Mesendoderm (in vitro differentiated cells): ENCODE measurements at regions not wholly inside any gene's neighbourhood (a gene's known extent, or its start where the extent isn't known, plus 50 kb on each side); places are given as distances from the start of the nearest gene placed in this dataset.
A peak's percentile ranks its signal among the peaks of the same experiment; 100 is the strongest.

Experiments used
- DNase-seq: peaks from one replicate; pipeline ENCODE4 v3.0.0; 2013
- H2AK5ac ChIP-seq: 2 replicates; pipeline ENCODE4 v1.6.1; 2013; ENCODE audit warnings: low read length, inconsistent platforms
- H2BK120ac ChIP-seq: 2 replicates; pipeline ENCODE4 v1.6.1; 2013; ENCODE audit warnings: low read depth, mild to moderate bottlenecking, low read length, moderate library complexity, mixed read lengths
- H2BK15ac ChIP-seq: replicated peaks from 2 replicates; pipeline ENCODE4 v1.6.1; 2013; ENCODE audit warnings: low read depth, mild to moderate bottlenecking, moderate library complexity
- H2BK5ac ChIP-seq: 2 replicates; pipeline ENCODE4 v1.6.1; 2013; ENCODE audit warnings: low read length, inconsistent platforms
- H3K18ac ChIP-seq: 2 replicates; pipeline ENCODE4 v1.6.1; 2013; ENCODE audit warnings: mild to moderate bottlenecking, low read length, mixed read lengths
- H3K23ac ChIP-seq: one replicate; pipeline ENCODE4 v1.6.1; 2013; ENCODE audit warnings: low read length
- H3K27ac ChIP-seq: 2 replicates; pipeline ENCODE4 v1.5.1; 2013; ENCODE audit warnings: low read depth, mild to moderate bottlenecking, inconsistent platforms, low read length, moderate library complexity
- H3K27me3 ChIP-seq: 2 replicates; pipeline ENCODE4 v1.6.1; 2013; ENCODE audit warnings: low read length, control low read depth, mild to moderate bottlenecking, inconsistent platforms; ENCODE audit not compliant: insufficient read depth, poor library complexity
- H3K36me3 ChIP-seq: 2 replicates; pipeline ENCODE4 v1.6.1; 2013; ENCODE audit warnings: low read length, inconsistent platforms; ENCODE audit not compliant: control insufficient read depth, insufficient read depth
- H3K4ac ChIP-seq: one replicate; pipeline ENCODE4 v1.6.1; 2013; ENCODE audit warnings: low read depth, mild to moderate bottlenecking, low read length, moderate library complexity
- H3K4me1 ChIP-seq: 2 replicates; pipeline ENCODE4 v1.6.1; 2013; ENCODE audit warnings: low read depth, low read length, inconsistent platforms; ENCODE audit not compliant: control insufficient read depth
- H3K4me2 ChIP-seq: 2 replicates; pipeline ENCODE4 v1.6.1; 2013; ENCODE audit warnings: low read length
- H3K4me3 ChIP-seq: 2 replicates; pipeline ENCODE4 v1.5.1; 2013; ENCODE audit warnings: mild to moderate bottlenecking, low read length
- H3K56ac ChIP-seq: one replicate; pipeline ENCODE4 v1.6.1; 2013; ENCODE audit warnings: low read length
- H3K79me1 ChIP-seq: 2 replicates; pipeline ENCODE4 v1.6.1; 2013; ENCODE audit warnings: low read length, inconsistent platforms
- H3K79me2 ChIP-seq: 2 replicates; pipeline ENCODE4 v1.6.1; 2013; ENCODE audit warnings: mild to moderate bottlenecking, low read length; ENCODE audit not compliant: control insufficient read depth, insufficient read depth
- H3K9ac ChIP-seq: 2 replicates; pipeline ENCODE4 v1.6.1; 2013; ENCODE audit warnings: low read length, inconsistent platforms
- H4K5ac ChIP-seq: one replicate; pipeline ENCODE4 v1.6.1; 2013; ENCODE audit warnings: low read length
- H4K8ac ChIP-seq: one replicate; pipeline ENCODE4 v1.6.1; 2013; ENCODE audit warnings: low read depth, mild to moderate bottlenecking, control low read depth, low read length, moderate library complexity
- WGBS: extraction: QIAGEN DNeasy Blood & Tissue Kit; methylation state at CpG from one replicate; pipeline ENCODE4 v1.1.7; 2013; ENCODE audit warnings: low lambda C conversion rate, missing lambda C conversion rate; ENCODE audit not compliant: insufficient coverage; ENCODE audit errors: extremely low coverage; 5-methylcytosine and 5-hydroxymethylcytosine counted together

DNA sequence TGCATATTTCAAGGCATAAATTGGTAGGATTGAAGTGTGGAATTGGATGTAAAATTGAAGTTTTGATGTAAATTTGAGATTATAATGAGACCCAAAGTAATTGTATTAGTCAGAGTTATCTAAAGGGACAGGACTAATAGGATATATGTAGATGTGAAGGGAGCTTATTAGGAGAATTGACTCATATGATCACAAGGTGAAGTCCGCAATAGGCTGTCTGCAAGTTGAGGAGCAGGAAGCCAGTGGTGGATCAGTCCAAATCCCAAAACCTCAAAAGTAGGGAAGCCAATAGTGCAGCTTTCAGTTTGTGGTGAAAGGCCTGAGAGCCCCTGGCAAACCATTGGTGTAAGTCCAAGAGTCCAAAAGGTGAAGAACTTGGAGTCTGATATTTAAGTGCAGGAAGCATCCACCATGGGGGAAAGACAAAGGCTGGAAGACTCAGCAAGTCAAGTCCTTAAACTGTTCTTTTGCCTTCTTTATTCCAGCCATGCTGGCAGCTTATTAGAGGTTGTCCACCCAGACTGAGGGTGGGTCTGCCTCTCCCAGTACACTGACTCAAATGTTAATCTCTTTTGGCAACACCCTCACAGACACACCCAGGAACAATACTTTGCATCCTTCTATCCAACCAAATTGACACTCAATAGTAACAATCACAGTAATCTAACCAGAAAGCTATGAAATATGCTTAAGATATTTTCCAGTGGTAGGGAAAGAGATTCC is 442.6 kb upstream of the PTCHD4 start:
- DNase-seq = no peak
- Histone ChIP-seq H3K36me3 (no peaks in the 10 kb centered on the region), H3K4me3 (no peak overlapping the region), H3K9ac (no peak overlapping the region), H3K27me3 (no peaks in the 10 kb centered on the region), H3K23ac (no peak overlapping the region), H4K5ac (no peak overlapping the region), H3K27ac (no peak overlapping the region), H3K4me2 (no peak overlapping the region), H3K79me2 (no peaks in the 10 kb centered on the region), H2AK5ac (no peak overlapping the region), H3K18ac (no peak overlapping the region), H3K4ac (no peak overlapping the region), H2BK120ac (no peak overlapping the region), H2BK15ac (no peak overlapping the region), H4K8ac (no peak overlapping the region), H3K4me1 (no peaks in the 10 kb centered on the region), H2BK5ac (no peak overlapping the region), H3K79me1 (no peaks in the 10 kb centered on the region), H3K56ac (no peak overlapping the region)
- no CpG with 5 or more reads among the region's 1 CpG for WGBS

DNA sequence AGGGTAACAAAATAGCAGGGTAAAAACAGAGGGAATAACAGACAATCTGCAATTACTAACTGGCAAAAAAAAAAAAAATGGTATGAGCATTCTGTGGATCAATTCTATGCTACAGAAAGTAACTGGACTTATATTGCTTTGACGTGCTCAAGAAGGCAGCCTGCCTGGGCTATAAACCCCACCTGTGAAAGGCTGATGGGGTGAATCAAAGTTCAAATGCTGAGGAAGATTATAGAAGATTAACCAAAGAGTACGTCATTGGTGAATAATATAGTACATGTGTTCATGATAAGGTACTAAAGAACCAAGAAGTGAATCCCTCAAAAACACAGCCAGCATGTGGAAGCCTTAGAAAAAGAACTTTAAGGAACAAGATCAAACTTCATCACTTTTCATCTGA is 441.9 kb upstream of the PTCHD4 start:
- WGBS = no CpG with 5 or more reads among the region's 2 CpGs
- Histone ChIP-seq H3K56ac (no peak overlapping the region), H3K27me3 (no peaks in the 10 kb centered on the region), H4K8ac (no peak overlapping the region), H2AK5ac (no peak overlapping the region), H3K36me3 (no peaks in the 10 kb centered on the region), H2BK15ac (no peak overlapping the region), H2BK5ac (no peak overlapping the region), H4K5ac (no peak overlapping the region), H3K18ac (no peak overlapping the region), H3K4me3 (no peak overlapping the region), H3K4ac (no peak overlapping the region), H3K79me1 (no peaks in the 10 kb centered on the region), H3K4me1 (no peaks in the 10 kb centered on the region), H2BK120ac (no peak overlapping the region), H3K23ac (no peak overlapping the region), H3K9ac (no peak overlapping the region), H3K79me2 (no peaks in the 10 kb centered on the region), H3K27ac (no peak overlapping the region), H3K4me2 (no peak overlapping the region)
- DNase-seq = no peak

DNA sequence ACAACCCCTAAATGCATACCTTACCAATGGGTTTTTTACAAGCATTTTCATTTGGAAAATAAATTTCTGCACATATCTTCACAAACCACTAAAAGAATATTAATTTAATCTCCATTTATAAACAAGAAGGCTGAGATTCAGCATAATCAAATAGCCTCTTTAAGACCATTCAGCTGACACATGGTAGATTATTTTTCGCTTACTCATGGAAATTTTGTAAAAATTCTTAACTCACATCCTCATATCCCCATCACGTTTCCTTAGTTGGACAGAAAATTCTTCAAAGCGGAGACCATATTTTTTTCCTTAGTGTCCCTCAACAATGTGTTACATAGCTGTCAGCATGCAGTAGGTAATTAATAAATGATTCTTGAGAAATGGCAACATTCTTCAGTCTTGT is 439.6 kb upstream of the PTCHD4 start:
- WGBS = no CpG with 5 or more reads among the region's 3 CpGs
- H3K27me3 ChIP-seq = no peaks in the 10 kb centered on the region

DNA sequence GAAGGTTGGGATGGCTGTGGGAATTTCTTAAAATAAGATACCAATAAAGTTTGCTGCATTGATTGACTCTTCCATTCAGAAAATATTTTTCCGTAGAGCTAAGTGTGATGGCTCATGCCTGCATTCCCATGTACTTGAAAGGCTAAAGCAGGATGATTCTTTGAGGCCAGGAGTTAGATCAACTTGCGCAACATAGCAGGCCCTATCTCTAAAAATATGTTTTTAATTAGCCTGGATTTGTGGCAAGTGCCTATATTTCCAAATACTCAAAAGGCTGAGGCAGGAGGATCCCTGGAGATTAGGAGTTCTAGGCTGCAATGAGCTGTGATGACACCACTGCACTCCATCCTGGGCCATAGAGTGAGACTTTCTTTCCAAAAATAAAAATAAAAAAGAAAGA is 431.2 kb upstream of the PTCHD4 start:
- H3K27me3 ChIP-seq = no peaks in the 10 kb centered on the region
- no peaks in the 10 kb centered on the region for H3K36me3 ChIP-seq
- no peak overlapping the region for H3K56ac ChIP-seq
- H2BK15ac ChIP-seq = no peak overlapping the region
- H2BK5ac ChIP-seq = no peak overlapping the region
- H3K23ac ChIP-seq = no peak overlapping the region
- WGBS = no CpG with 5 or more reads among the region's 2 CpGs
- no peak overlapping the region for H4K8ac ChIP-seq
- no peak overlapping the region for H3K9ac ChIP-seq
- no peak overlapping the region for H2AK5ac ChIP-seq
- no peak overlapping the region for H3K4me2 ChIP-seq
- H3K4ac ChIP-seq = no peak overlapping the region
- H4K5ac ChIP-seq = no peak overlapping the region
- no peak for DNase-seq
- H3K79me1 ChIP-seq = no peaks in the 10 kb centered on the region
- no peaks in the 10 kb centered on the region for H3K4me1 ChIP-seq
- no peak overlapping the region for H3K27ac ChIP-seq
- H3K79me2 ChIP-seq = no peaks in the 10 kb centered on the region
- no peak overlapping the region for H2BK120ac ChIP-seq
- H3K18ac ChIP-seq = no peak overlapping the region
- no peak overlapping the region for H3K4me3 ChIP-seq

More for the DNA sequence above, 439.6 kb upstream of the PTCHD4 start:
- H3K4me2 ChIP-seq = no peak overlapping the region
- no peak overlapping the region for H3K56ac ChIP-seq
- H3K4ac ChIP-seq = no peak overlapping the region
- no peaks in the 10 kb centered on the region for H3K79me2 ChIP-seq
- no peak overlapping the region for H4K8ac ChIP-seq
- no peak overlapping the region for H3K4me3 ChIP-seq
- H3K18ac ChIP-seq = no peak overlapping the region
- H2BK120ac ChIP-seq = no peak overlapping the region
- H3K4me1 ChIP-seq = no peaks in the 10 kb centered on the region
- no peak overlapping the region for H2BK15ac ChIP-seq
- no peak overlapping the region for H3K23ac ChIP-seq
- no peak overlapping the region for H3K9ac ChIP-seq
- H3K79me1 ChIP-seq = no peaks in the 10 kb centered on the region
- H2AK5ac ChIP-seq = no peak overlapping the region
- H4K5ac ChIP-seq = no peak overlapping the region
- H3K27ac ChIP-seq = no peak overlapping the region
- no peaks in the 10 kb centered on the region for H3K36me3 ChIP-seq
- DNase-seq = no peak
- H2BK5ac ChIP-seq = no peak overlapping the region

DNA sequence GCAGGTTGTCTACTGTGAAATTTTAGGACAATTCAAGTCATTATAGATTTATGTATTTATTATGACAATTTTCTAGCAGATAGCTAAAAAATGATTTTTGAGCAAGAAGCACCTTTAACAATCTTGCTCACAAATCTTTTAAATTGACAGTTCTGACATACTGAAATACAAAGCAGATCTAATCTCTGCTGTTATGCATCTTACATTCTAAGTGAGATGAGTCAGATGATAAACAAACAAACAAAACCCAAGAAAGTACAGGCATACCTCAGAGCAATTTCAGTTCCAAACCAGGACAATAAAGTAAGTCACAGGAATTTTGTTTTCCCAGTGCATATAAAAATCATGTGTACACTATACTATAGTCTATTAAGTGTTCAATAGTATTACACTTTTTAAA is 430.7 kb upstream of the PTCHD4 start:
- Histone ChIP-seq H3K4me3 (no peak overlapping the region), H3K56ac (no peak overlapping the region), H2BK15ac (no peak overlapping the region), H4K5ac (no peak overlapping the region), H3K9ac (no peak overlapping the region), H4K8ac (no peak overlapping the region), H3K27ac (no peak overlapping the region), H3K27me3 (no peaks in the 10 kb centered on the region), H2AK5ac (no peak overlapping the region), H3K23ac (no peak overlapping the region), H2BK5ac (no peak overlapping the region), H3K4ac (no peak overlapping the region), H3K18ac (no peak overlapping the region), H3K79me1 (no peaks in the 10 kb centered on the region), H3K79me2 (no peaks in the 10 kb centered on the region), H3K36me3 (no peaks in the 10 kb centered on the region), H3K4me1 (no peaks in the 10 kb centered on the region), H3K4me2 (no peak overlapping the region), H2BK120ac (no peak overlapping the region)
- peak; percentile 19 for DNase-seq

DNA sequence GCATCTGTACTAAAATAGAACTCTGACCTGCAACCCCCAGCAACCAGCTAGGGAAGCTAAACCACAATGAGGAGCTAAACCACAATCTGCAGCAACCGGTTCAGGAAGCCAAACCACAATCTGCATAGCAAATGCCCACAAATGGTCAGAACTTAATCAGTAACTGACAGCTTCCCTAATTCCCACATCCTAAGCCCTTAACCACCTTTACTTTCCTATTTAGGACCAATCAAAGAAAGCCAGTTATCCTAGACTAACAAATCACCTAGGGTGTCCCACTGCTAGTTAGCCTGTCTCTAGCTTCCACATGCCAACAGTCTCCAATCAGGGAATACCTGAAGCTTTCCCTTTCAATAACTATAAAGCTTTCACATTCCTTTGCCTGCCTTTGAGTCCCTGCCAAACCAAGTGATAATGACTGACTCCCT is 424.6 kb upstream of the PTCHD4 start:
- H4K8ac ChIP-seq = no peak overlapping the region

More for the DNA sequence above, 424.6 kb upstream of the PTCHD4 start:
- H3K4ac ChIP-seq = no peak overlapping the region
- no peak overlapping the region for H2BK120ac ChIP-seq
- no peak overlapping the region for H2BK5ac ChIP-seq
- peak; percentile 50 for DNase-seq
- H3K4me1 ChIP-seq = no peaks in the 10 kb centered on the region
- no peak overlapping the region for H2BK15ac ChIP-seq
- no peak overlapping the region for H2AK5ac ChIP-seq
- H3K79me1 ChIP-seq = no peaks in the 10 kb centered on the region
- no peak overlapping the region for H3K23ac ChIP-seq
- H3K18ac ChIP-seq = no peak overlapping the region
- H3K56ac ChIP-seq = no peak overlapping the region
- WGBS = no CpG with 5 or more reads among the region's 1 CpG
- no peak overlapping the region for H3K27ac ChIP-seq
- no peaks in the 10 kb centered on the region for H3K27me3 ChIP-seq
- H3K4me2 ChIP-seq = no peak overlapping the region
- H3K4me3 ChIP-seq = no peak overlapping the region
- H4K5ac ChIP-seq = no peak overlapping the region
- H3K36me3 ChIP-seq = no peaks in the 10 kb centered on the region
- H3K79me2 ChIP-seq = no peaks in the 10 kb centered on the region
- H3K9ac ChIP-seq = no peak overlapping the region
